HS-5 (cell line): ENCODE measurements at regions not wholly inside any gene's neighbourhood (a gene's known extent, or its start where the extent isn't known, plus 50 kb on each side); places are given as distances from the start of the nearest gene placed in this dataset.

Experiments
- DNase-seq: peaks from one replicate; pipeline ENCODE4 v3.0.0-alpha.2; 2012; ENCODE audit warnings: low read depth

DNA sequence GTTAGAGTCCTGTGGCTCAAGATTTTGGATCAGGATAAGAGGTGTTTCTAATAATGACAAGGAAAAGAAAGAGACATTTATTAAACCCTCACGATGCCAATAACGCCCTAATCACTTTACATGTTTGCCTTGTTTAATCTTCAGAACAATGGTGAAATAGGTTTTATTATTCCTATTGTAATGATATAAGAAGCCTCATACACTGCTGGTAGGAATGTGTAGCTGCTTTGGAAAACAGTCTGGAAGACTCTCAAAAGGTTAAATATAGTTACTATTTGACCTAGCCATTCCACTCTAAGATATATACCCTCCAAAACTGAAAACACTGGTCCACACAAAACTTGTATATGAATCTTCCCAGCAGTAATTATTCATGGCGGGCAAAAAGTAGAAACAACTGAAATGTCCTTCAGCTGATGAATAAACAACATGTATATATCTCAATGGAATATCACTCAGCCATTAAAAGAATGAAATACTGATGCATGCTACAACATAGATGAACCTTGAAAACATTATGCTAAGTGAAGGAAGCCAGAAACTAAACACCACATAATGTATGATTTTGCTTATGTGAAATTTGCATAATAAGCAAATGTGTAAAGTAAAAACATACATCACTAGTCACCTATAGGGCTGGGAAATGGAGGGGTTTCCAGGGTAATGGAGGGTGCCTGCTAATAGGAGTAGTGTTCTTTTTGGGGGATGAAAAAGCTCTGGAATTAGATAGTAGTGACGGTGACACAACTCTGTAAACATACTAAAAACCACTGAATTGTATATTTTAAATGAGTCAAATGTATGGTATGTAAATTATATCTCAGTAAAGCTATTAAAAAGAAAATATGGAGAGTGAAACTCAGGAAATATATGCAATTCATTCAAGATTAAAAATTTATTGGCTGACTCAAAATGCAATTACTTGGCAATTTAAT lies 76.9 kb upstream of the ANK3 start:
- DNase-seq: no peak

DNA sequence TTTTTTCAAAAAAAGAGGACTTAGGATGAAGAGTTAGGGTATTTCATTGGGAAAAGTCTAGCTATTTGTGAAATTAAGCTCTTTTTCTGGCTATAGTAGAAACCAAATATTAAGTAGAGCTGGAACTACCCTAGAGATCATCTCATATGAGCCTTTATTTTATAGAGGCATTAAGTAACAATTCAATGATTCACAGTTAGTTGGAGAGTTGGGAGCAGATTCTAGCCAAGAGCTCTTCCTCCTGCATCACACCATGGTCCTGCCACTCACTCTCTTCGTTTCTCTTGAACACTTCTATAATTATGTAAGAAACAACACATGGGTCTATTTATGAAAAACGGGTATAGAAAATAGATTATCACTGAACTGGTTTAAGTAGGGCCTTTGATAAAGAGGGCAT lies 76.1 kb upstream of the ANK3 start:
- DNase-seq: no peak

DNA sequence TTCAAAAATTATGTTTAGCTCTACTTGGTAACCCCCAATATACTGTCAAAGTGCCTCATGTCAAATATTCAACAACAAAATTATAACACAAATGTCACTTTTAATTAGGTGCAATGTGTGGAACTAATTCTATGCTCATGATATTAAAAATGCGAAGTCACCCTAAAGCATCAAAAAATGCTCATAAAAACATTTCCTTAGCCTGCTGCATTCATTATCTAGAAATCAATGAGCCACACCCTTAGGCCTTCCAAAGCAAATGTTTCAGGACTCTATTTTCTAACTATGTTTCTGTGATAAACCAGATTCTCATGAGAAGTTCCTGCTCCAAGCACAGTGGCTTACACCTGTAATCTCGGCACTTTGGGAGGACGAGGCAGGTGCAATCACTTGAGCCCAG lies 75.0 kb upstream of the ANK3 start:
- DNase-seq: no peak

DNA sequence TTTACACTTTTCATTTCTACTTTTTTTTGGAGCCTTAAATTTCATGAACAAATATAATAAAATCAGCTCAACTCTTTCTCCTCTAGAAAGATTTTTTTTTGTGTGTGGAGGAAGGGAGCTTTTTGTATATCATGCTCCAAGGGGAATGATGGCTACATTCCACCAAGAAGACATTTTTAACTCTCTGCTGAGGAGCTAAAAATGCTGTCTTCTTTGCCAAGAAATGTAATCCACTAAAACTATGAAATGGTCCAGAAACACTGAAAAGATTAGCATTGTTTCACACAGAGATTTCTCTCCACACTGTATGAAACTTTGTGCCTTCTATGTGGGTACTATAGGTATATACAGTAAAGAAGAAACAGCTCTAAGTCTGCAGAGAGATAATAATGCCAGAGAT lies 74.1 kb upstream of the ANK3 start:
- no peak for DNase-seq

DNA sequence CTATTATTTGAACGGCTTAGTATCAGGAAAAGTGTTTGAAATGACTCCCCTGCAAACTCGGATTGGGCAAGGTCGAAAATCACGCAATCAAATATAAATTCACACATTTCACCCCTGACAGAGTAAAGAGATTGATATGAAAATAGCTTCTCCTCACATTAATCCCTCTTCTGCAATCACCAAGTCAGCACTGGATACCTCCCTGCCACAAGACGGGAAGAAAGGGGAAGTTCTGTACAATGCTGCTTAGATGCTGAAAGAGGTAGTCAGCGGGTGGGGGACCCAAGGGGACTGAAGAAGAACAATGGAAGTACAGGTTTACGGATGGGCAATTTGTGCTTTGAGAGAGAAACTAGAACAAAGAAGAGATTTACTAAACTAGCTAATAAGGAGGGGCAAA lies 72.0 kb upstream of the ANK3 start:
- DNase-seq: no peak

DNA sequence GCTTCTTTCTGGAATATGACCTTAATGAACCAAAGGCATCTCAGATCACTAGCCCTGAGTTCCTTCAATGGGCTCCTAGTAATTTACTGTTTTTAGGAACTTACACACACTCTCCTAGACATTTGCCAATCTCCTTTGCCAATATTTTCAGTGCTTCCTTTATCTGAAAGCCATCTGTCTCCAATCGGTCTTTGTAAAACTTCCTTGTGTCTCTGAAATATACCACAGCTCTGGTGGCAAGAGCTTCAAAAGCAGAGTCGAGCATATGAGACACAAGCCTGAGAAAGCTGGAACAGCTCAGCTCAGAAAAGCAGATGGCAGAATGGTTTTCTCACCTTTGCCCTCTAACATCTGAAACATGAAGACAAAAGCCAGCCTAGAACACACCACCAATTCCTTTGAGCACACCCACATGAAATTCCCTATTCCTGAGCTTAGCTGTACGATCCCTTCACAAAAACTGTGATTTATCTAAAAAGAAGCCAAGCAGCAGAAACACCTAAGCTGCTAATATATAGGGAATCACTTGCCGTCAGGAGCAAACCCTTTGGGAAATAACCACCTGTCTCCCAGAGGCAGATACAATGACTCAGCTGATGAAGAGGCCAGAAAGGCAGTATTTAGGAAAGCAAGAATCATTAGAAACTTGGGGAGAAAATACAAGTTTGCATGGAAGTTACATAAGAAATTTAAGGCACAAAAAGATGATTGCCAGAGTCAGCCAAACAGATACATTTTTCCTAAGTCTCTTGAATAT lies 70.2 kb upstream of the ANK3 start:
- no peak for DNase-seq

DNA sequence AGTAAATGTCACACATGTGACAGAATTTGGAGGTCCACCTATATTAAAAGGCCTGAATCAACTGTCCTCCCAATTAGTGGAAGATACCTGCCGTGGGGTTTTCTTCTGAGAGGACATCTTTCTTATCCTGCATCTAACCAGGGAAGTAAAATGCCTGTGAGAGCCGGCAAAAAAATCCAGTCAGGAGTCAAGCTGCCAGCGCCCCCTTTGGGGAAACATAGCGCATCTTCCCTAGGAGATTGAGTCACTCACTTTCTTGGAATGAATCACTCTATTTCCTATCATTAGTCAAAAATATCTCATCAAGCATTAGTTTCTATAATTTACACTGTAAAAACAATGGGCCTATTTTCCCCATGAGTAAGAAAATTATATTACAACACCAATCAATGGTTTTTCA lies 66.4 kb upstream of the ANK3 start:
- DNase-seq: no peak

DNA sequence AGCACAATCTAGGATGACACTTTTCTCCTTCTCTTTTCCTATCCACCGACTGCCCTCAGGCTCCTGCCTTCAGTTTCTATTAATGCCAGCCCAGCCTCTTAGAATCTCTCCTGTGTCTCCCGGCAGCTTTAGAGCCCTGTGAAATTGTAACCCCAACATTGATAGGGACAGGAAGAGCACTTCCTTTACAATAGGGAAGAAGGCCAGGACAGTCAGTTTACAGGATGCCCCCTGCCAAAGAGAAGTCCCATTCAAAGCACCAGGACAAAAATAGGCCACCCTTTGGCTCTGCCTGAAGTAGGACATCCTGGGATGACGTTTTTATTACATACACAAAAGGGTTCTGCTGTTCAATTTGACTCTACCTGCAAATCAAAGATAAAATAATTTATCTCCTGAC lies 64.7 kb upstream of the ANK3 start:
- no peak for DNase-seq

DNA sequence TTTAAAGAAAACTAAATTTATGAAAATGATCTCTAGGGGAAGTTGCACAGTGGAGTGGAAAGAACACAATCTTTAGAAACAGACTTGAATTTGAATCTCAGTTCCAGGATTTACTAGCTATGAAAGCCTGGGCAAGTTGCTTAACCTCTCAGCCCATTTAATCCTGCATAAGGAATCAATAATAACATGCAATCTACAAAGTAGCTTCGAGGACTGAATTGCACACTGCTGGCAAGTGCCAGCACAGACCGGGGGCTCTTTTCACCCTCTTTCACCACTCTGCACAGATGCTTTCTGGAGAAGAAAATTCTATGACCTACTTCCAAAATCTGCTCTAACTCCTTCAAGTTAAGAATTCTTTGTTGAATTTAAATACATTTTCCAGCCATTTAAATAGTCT lies 63.4 kb upstream of the ANK3 start:
- DNase-seq: no peak

DNA sequence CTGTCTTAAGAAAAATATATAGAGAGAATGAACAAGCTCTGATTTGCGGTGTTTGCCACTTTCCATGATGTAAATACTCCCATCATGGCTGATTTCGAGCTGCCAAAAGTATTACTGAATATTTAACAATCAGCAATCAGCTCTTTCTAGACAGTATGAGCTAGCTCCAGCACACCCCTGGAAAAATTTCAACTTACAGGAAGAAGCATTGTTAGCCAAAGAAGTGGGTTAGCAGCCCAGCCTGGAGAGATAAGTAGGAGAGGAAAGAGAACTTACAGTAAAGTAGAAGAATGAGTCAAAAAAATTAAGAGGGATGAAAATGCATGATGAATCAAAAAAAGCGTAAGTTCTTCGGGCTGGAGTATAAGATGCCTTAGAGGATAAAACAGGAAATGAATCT lies 60.6 kb upstream of the ANK3 start:
- DNase-seq: no peak

DNA sequence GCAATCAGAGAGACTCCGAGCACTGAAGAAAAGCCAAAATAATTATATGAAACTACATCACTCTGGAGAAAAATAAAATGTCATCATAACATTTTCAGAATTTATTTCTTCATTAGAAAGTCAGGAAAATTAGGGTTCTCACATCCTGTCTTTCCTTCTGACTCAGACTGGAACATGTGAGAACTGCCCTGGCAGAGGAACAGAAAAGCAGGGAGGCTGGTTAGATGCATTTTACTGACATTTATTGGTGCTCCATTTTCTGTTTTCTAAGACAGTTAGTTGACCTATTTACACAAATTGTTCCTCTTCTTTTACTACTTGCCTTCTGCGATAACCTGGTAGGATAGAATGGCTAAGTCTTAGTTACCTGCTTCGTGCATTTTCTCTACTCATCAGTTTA lies 58.6 kb upstream of the ANK3 start:
- no peak for DNase-seq

DNA sequence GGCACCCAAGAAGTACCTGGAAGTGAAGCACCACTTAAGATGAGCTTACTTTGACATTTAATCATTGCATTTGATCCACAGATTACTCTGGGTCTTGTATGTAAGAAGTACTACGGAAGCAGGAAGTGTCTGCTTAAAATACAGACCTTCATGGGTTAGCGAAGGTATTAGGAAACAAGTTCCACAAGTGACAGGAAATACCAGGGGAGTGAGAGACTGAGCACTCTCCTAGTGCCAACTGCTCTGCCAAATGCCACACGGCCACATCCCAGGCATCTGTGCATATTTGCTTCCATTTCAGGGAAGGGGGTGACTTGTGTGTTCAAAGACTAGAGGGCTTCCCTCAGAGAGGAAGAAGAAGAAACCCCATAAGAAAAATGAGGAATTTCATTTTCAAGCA lies 57.2 kb upstream of the ANK3 start:
- DNase-seq: no peak

DNA sequence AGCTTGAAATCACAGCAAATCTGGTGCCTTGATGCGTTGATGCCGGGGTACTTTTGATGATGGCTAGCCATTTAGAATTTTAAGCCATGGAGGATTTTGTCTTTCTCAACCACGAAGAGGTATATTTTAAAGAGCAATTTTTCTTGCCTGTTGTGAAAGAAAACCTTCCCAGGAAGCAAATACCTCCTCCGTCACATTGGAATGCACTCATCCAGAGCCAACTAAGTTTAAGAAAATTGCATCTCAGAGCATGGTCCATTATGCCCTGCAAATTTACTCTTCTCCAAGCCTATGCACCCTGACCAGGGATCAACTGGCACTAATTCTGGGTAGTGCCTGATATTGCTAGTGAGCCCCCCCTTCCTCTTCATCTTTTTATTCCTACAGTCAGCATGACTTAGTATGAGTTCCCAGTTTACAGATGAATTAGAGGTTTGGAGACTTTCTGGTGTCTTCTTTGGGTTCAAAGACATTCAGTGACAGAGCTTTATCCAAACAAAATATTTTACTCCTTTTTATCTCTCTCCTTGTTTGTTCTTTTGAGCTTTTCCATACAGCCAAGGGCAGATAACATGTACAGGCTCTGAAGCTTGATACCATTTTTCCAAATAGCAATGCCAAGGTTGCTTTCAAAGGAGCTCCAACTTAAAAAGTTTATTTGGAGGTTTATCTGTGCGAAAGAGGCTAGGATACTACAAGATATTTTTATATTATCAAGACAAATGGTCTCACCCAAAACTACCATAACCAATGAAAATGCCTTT lies 56.6 kb upstream of the ANK3 start:
- DNase-seq: no peak

DNA sequence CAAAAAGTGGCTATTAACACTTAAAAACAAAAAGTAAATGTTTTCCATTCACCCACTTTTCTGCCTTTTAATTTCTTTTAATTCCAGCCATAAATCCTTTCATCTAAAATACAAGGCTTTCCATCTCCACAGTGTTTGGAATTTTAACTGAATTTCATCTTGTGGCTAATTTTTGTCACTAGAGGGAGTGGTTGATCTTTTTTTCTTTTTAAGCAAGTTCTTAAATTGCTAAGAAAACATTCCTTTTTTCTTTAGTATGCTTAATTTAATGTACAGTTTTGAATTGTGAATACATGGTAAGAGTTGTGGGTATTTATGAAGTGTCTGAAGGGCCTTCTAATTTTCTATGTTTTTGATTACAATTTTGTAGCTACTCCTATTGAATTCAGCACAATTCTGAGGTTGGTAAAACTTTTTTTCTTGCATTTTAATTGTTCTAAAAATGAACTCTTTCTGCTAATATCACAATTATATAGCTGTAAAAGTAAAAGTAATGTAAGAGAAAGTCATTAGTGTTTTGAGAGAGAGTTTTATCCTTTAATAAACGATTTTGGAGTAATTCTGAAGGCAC lies 54.9 kb upstream of the ANK3 start:
- peak; percentile 31 for DNase-seq

DNA sequence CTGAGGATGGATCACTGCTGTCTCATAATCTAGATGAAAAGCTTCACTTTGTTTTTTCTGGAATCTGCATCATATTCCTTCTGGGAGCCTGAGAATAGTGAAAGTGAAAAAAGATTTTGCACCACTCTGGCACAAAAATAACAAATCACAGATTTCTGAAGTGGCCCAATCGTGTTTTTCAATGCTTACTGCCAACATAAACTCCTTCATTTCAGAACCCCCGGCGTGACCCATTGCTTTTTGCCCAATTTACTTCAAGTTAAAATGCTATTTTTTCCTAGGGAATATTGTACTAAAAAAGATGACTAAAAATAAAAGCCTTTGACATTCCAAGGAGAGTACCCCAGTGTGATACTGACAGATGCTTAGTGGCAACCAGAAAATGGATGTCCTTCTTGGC lies 53.7 kb upstream of the ANK3 start:
- DNase-seq: no peak

DNA sequence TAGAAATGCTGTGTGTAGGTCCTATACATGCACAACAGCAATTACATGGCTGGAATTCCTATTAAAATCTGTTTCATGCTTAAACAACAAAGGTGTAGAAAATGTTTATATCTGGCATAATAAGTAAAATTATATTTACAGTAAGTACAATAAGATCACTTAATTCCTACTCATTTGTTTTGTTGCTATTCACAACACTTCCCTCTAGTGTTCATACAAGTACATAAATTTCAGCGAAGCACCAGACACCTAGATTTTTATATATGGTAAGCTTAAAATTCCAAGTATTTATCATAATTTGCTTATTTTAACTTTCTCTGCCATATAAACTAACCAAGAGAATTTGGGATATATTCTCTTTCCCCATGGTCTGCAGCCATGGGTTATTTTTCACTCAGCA lies 51.8 kb upstream of the ANK3 start:
- no peak for DNase-seq

DNA sequence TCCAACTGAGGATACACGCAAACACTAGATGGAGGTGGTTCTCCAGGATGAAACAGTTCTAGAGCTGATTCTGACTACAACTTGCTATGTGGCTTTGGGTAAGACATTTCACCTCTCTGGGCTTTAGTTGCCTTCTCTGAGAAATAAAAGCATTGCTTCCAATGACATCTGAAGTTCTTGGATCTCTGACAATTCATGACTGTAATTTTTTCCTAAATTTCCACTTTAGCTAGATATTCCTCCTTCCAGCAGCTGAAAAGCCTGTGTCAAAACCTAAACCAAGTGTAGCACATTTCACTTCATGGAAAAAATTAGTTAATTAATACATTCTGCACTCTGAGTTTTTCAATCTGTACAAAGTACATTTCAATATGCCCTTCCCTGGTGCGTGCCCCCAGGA lies 50.0 kb upstream of the ANK3 start:
- no peak for DNase-seq
